Liver (tissue), 8 donors: ENCODE measurements at regions not wholly inside any gene's neighbourhood (a gene's known extent, or its start where the extent isn't known, plus 50 kb on each side); places are given as distances from the start of the nearest gene placed in this dataset.

Experiments
- DNase-seq: peaks from one replicate; pipeline ENCODE4 v3.0.0-alpha.2; 2017; ENCODE audit warnings: low spot score
- H3K27ac ChIP-seq, 2 donors: one replicate each; pipeline ENCODE4 v1.7.0; 2013; ENCODE audit warnings: inconsistent platforms in 2 of 2, low read length in 2 of 2, control low read depth in 1 of 2, low read depth in 1 of 2, mild to moderate bottlenecking in 1 of 2
- H3K27me3 ChIP-seq, 4 donors: one replicate each; pipeline versions ENCODE4 v1.6.1 to v1.7.0; 2013; ENCODE audit warnings: low read length in 3 of 4, inconsistent platforms in 1 of 4, mild to moderate bottlenecking in 1 of 4, moderate library complexity in 1 of 4; ENCODE audit not compliant: control insufficient read depth in 4 of 4, insufficient read depth in 4 of 4
- H3K36me3 ChIP-seq, 4 donors: one replicate each; pipeline versions ENCODE4 v1.6.1 to v1.7.0; 2013; ENCODE audit warnings: low read length in 3 of 4, mild to moderate bottlenecking in 3 of 4, low read depth in 1 of 4, moderate library complexity in 1 of 4; ENCODE audit not compliant: control insufficient read depth in 4 of 4, insufficient read depth in 3 of 4
- H3K4me1 ChIP-seq, 4 donors: one replicate each; pipeline versions ENCODE4 v1.6.1 to v1.7.0; 2013; ENCODE audit warnings: low read length in 3 of 4, mild to moderate bottlenecking in 3 of 4, moderate library complexity in 1 of 4; ENCODE audit not compliant: control insufficient read depth in 4 of 4, insufficient read depth in 4 of 4
- H3K4me3 ChIP-seq, 3 donors: one replicate each; pipeline versions ENCODE4 v1.6.1 to v1.7.0; 2013; ENCODE audit warnings: low read length in 3 of 3, control low read depth in 1 of 3, low read depth in 1 of 3, mild to moderate bottlenecking in 1 of 3
- H3K9ac ChIP-seq, 2 donors: one replicate each; pipeline ENCODE4 v1.7.0; 2013; ENCODE audit warnings: low read length in 2 of 2, mild to moderate bottlenecking in 2 of 2, moderate library complexity in 2 of 2, control low read depth in 1 of 2, low read depth in 1 of 2
- H3K9me3 ChIP-seq, 4 donors: one replicate each; pipeline versions ENCODE4 v1.6.1 to v1.7.0; 2013; ENCODE audit warnings: low read length in 3 of 4; ENCODE audit not compliant: control insufficient read depth in 4 of 4
- ATF3 ChIP-seq: IDR thresholded peaks from 2 replicates; pipeline ENCODE4 v1.6.1; 2016; ENCODE audit warnings: antibody characterized with exemption
- CTCF ChIP-seq: fragments of 150-350 bp; IDR thresholded peaks from 2 replicates; pipeline ENCODE4 v1.5.1; 2017; ENCODE audit warnings: improper control_type of control experiment, low read depth, low read length; ENCODE audit not compliant: missing input control
- EGR1 ChIP-seq, 2 donors: IDR thresholded peaks; 2 replicates each; pipeline ENCODE4 v1.6.1; 2016 to 2018; ENCODE audit warnings: antibody characterized with exemption in 2 of 2, low read depth in 2 of 2
- FOXA1 ChIP-seq: IDR thresholded peaks from 2 replicates; pipeline ENCODE4 v1.6.1; 2016; ENCODE audit warnings: antibody characterized with exemption
- FOXA2 ChIP-seq: IDR thresholded peaks from 2 replicates; pipeline ENCODE4 v1.6.1; 2016; ENCODE audit warnings: antibody characterized with exemption
- GABPA ChIP-seq, 2 donors: IDR thresholded peaks in 1 of 2; conservative IDR thresholded peaks in 1 of 2; 2 replicates each; pipeline ENCODE4 v1.6.1; 2016; ENCODE audit warnings: antibody characterized with exemption in 2 of 2, mild to moderate bottlenecking in 1 of 2, moderate library complexity in 1 of 2
- HNF4A ChIP-seq, 2 donors: conservative IDR thresholded peaks; 2 replicates each; pipeline ENCODE4 v1.6.1; 2016; ENCODE audit warnings: antibody characterized with exemption in 2 of 2, mild to moderate bottlenecking in 2 of 2
- HNF4G ChIP-seq: IDR thresholded peaks from 2 replicates; pipeline ENCODE4 v1.6.1; 2016; ENCODE audit warnings: antibody characterized with exemption
- JUND ChIP-seq, 2 donors: IDR thresholded peaks; 2 replicates each; pipeline ENCODE4 v1.6.1; 2016; ENCODE audit warnings: antibody characterized with exemption in 2 of 2
- MAX ChIP-seq: IDR thresholded peaks from 2 replicates; pipeline ENCODE4 v1.6.1; 2016; ENCODE audit warnings: antibody characterized with exemption
- NR2F2 ChIP-seq: IDR thresholded peaks from 2 replicates; pipeline ENCODE4 v1.6.1; 2016; ENCODE audit warnings: antibody characterized with exemption
- RAD21 ChIP-seq, 2 donors: IDR thresholded peaks; 2 replicates each; pipeline ENCODE4 v1.6.1; 2016; ENCODE audit warnings: antibody characterized with exemption in 2 of 2, mild to moderate bottlenecking in 2 of 2
- REST ChIP-seq: IDR thresholded peaks from 2 replicates; pipeline ENCODE4 v1.6.1; 2016; ENCODE audit warnings: antibody characterized with exemption, mild to moderate bottlenecking
- RXRA ChIP-seq, 2 donors: IDR thresholded peaks; 2 replicates each; pipeline ENCODE4 v1.6.1; 2017 to 2018; ENCODE audit warnings: antibody characterized with exemption in 2 of 2, mild to moderate bottlenecking in 1 of 2
- SP1 ChIP-seq: IDR thresholded peaks from 2 replicates; pipeline ENCODE4 v1.6.1; 2018; ENCODE audit warnings: antibody characterized with exemption, mild to moderate bottlenecking
- TAF1 ChIP-seq: conservative IDR thresholded peaks from 2 replicates; pipeline ENCODE4 v1.6.1; 2016; ENCODE audit warnings: antibody characterized with exemption, mild to moderate bottlenecking
- YY1 ChIP-seq: IDR thresholded peaks from 2 replicates; pipeline ENCODE4 v1.6.1; 2016; ENCODE audit warnings: antibody characterized with exemption, mild to moderate bottlenecking
- ZBTB33 ChIP-seq: IDR thresholded peaks from 2 replicates; pipeline ENCODE4 v1.6.1; 2016; ENCODE audit warnings: antibody characterized with exemption
- WGBS: extraction: QIAGEN DNeasy Blood & Tissue Kit; methylation state at CpG from one replicate; pipeline ENCODE4 v1.1.7; 2013; 5-methylcytosine and 5-hydroxymethylcytosine counted together
- donor health status: healthy.
- donor health status: healthy.
- donor health status: healthy.
- donor health status: healthy.
- donor health status: healthy.

- H3K4me3 ChIP-seq = no peak overlapping the region
- peaks cover 0 to 3% (median 0%) of the 10 kb centered on the region in 4 donors for H3K27me3 ChIP-seq
- H3K9me3 ChIP-seq = peaks cover 0 to 10% (median 3%) of the 10 kb centered on the region in 4 donors
- H3K4me1 ChIP-seq = no peaks in the 10 kb centered on the region
- no peaks in the 10 kb centered on the region for H3K36me3 ChIP-seq
- no peak overlapping the region for H3K27ac ChIP-seq
- H3K9ac ChIP-seq = no peak overlapping the region
- TF ChIP-seq ZBTB33 (no peak), RXRA (IDR thresholded peaks at IDR 0.05) (no peak), GABPA (IDR thresholded peaks at IDR 0.05 in 1 of 2, conservative IDR thresholded peaks at IDR 0.05 in 1 of 2) (no peak), MAX (no peak), HNF4A (conservative IDR thresholded peaks at IDR 0.05) (no peak), JUND (IDR thresholded peaks at IDR 0.05) (no peak), YY1 (no peak), REST (no peak), NR2F2 (no peak), SP1 (no peak), CTCF (no peak), FOXA2 (no peak), RAD21 (IDR thresholded peaks at IDR 0.05) (no peak), FOXA1 (no peak), ATF3 (no peak), HNF4G (no peak), TAF1 (no peak), EGR1 (IDR thresholded peaks at IDR 0.05; ENCODE audit: low read depth in 2 of 2) (no peak)
- WGBS = 75% methylated on average over 4 of the region's 4 CpGs
- no peak for DNase-seq
These were observed 64.5 kb upstream of the ADAM23 start for GRCh38 chr2:206378835-206379234.
